Activated T-cell treated with anti-CD3 and anti-CD28 coated beads for 1 hour (primary cell): ENCODE measurements at regions not wholly inside any gene's neighbourhood (a gene's known extent, or its start where the extent isn't known, plus 50 kb on each side); places are given as distances from the start of the nearest gene placed in this dataset.
"Not testable (repeated sequence)": the region's sequence is repeated elsewhere in the genome, so short reads cannot be mapped to it uniquely, and the experiment has no call there.

Source experiments
- DNase-seq: peaks from one replicate; pipeline ENCODE4 v3.0.0-alpha.2; 2020; ENCODE audit warnings: low read depth

- no peak for DNase-seq
Measured at GRCh38 chr20:22070610-22071058, 365.2 kb downstream of the PAX1 start.

- no peak for DNase-seq
Measured at GRCh38 chr20:22063753-22064152, 358.3 kb downstream of the PAX1 start.

GRCh38 chr20:22062874-22063273 lies 357.4 kb downstream of the PAX1 start:
- no peak for DNase-seq

DNA sequence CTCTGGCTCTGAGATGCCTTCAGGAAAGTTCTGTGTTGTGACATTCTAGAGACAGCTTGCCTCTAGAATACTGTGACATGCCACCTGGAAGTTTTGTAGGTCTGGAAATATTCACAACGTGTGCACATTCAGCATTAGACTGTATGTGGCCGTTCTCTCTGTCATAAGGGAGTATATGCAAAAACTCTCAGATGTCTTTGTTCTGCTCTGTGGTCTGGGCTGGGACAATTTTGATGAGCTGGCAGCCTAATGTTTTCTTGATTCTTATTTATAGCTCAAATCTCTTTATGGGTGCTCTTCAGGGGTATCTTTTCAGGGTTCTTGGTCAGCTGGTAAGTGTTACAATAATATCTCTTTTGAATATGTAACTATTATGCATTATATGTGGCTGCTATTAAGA lies 355.1 kb downstream of the PAX1 start:
- no peak for DNase-seq

- no peak for DNase-seq
Measured at GRCh38 chr20:22058746-22059145, 353.3 kb downstream of the PAX1 start.

DNA sequence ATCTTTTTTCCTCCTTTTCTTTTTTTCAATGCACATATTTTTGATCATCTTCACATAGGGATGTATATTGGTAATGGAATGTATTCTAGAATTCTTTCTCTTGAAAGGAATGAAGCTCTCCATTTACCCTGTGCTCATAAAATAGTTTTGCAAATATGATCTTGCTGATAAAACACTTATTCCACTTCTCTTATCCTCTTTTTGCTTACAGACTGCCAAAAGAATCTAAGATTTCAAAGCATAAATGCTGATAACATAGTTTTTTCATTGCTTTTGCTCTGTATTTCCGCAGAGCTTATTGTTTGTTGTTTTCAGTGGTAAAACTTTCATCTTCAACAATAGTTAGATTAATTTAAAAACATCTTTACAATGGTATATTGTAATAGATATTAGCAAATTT lies 350.5 kb downstream of the PAX1 start:
- DNase-seq: no peak

- DNase-seq: no peak
Measured at GRCh38 chr20:22052025-22052650, 346.7 kb downstream of the PAX1 start.

DNA sequence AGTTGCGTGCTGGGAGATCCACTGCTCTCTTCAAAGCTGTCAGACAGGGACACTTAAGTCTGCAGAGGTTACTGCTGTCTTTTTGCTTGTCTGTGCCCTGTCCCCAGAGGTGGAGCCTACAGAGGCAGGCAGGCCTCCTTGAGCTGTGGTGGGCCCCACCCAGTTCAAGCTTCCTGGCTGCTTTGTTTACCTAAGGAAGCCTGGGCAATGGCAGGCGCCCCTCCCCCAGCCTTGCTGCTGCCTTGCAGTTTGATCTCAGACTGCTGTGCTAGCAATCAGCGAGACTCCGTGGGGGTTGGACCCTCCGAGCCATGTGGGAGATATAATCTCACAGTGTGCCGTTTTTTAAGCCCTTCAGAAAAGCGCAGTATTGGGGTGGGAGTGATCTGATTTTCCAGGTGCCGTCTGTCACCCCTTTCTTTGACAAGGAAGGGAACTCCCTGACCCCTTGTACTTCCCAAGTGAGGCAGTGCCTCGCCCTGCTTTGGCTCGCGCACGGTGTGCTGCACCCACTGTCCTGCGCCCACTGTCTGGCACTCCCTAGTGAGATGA lies 340.6 kb downstream of the PAX1 start:
- not testable (repeated sequence) for DNase-seq

GRCh38 chr20:22027423-22027822 lies 322.0 kb downstream of the PAX1 start:
- no peak for DNase-seq

- no peak for DNase-seq
Measured at GRCh38 chr20:22020201-22020600, 314.7 kb downstream of the PAX1 start.

- no peak for DNase-seq
Measured at GRCh38 chr20:22008456-22008855, 303.0 kb downstream of the PAX1 start.

DNA sequence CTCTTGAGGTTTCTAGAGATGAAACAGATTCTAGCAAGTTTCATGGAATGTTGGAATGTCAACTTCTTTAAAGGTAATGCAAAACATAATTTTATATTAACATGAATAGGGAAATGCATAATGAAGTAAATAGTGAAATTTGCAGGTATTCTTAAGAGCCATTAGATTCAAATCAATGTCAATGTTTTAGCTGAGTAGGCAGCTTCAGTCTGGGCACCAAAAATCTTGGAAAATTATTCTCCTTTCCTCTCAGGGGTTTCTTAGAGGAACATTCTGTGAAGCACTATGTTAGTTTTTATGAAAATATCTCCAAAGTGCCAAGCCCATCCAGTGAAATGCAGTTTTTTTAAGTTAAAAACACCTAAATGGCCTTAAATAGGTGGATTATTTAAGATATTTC lies 300.8 kb downstream of the PAX1 start:
- DNase-seq: no peak

- no peak for DNase-seq
Measured at GRCh38 chr20:22005535-22005934, 300.1 kb downstream of the PAX1 start.

GRCh38 chr20:22004946-22005345 lies 299.5 kb downstream of the PAX1 start:
- DNase-seq: no peak

DNA sequence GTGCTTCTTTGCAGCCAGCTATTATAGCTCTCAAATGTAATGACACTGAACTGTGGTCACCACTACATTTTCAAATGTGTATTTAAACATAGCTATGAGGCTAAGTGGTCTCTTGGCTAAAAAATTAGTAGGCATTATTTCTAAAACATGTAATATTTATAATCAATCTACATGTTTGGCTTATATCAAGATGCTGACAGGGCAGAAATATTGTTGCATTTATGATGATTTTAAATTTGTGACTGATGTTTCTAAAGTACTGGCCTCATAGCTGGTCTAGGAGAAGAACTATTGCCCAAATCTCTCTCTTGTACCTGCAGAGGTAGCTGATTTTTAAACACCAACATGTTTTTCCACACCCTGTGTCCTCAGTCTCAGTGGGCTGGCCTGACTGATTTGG lies 298.2 kb downstream of the PAX1 start:
- no peak for DNase-seq

DNA sequence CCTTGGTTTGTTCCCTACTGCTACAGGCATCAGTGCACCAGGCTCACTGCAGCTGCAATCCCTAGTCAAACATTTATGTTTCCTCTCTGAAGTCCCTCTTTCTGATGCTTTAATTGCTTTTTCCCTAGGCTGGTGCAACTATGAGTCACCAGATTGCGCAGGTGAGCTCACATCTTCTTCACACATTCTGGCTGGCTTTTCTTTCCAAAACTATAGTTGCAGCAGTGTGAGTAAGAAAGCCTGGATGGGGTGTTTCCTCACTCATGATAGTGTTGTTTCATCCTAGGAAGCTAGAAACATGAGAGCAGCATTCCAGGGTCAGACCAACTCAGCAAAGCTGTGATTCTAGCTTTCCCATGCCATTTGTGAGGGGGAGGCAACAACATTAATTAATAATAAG lies 296.4 kb downstream of the PAX1 start:
- no peak for DNase-seq

- DNase-seq: no peak
Measured at GRCh38 chr20:21995461-21995860, 290.0 kb downstream of the PAX1 start.

DNA sequence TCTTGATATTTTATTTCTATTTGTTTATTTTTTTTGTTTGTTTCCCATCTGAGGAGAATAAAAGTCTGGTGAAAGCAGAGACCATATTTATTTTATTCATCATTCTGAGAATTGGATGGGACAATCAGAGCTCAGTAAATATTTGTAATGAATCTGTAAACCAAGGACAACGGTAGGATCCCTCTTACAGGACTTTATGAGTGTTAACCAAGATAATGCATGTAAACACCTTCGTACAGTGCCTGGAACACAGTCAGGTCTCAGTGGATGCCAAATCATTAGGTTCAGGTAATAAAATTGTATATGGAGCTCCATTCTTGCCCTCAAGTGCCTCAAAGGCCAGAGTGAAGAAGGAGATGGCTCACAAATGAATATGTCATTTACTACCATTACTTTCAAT lies 288.7 kb downstream of the PAX1 start:
- DNase-seq: no peak

- DNase-seq: no peak
Measured at GRCh38 chr20:21982559-21982958, 277.1 kb downstream of the PAX1 start.

GRCh38 chr20:21981597-21982344 lies 276.3 kb downstream of the PAX1 start:
- no peak for DNase-seq

DNA sequence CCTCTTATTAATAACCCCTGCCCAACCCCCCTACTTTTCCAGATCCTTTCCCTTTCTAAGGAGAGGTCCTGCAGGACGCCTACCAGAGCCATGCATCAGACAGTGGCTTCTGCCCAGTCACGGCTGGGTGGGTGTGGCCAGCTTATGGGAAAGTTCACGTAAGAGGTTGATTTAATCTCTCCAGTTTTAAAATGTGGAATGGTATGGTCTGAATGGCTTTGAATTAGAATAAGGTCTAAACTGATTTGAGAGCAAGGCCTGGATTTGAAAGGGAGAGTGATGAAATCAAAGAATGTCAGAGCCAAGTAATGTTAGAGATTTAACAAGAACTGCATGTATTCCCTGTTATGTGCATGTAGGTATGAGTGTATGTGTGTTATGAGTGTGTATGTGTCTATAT lies 275.7 kb downstream of the PAX1 start:
- no peak for DNase-seq

GRCh38 chr20:21971436-21971835 lies 266.0 kb downstream of the PAX1 start:
- DNase-seq: no peak

GRCh38 chr20:21968486-21968885 lies 263.0 kb downstream of the PAX1 start:
- DNase-seq: no peak

DNA sequence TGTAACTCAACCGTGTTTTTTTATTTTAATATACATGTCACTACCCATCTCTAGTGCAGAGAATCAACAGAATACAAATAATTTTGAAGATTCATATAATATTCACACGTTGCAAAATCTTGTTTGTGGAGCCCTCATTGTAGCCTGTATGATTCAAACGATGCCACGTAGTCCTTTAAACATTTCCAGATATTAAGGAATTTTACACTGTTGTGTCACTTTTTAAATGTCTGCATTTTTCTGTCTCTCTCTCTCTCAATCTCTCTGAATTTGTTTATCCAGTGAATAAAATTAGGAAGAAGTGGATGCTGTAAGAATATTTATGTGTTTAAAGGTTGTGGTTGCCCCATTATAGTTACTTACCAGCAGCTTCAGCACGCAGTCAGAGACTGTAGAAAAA lies 262.0 kb downstream of the PAX1 start:
- DNase-seq: no peak
